ENCODE measurements at regions not wholly inside any gene's neighbourhood (a gene's known extent, or its start where the extent isn't known, plus 50 kb on each side); places are given as distances from the start of the nearest gene placed in this dataset.

- TF ChIP-seq STAT1 (IDR thresholded peaks at IDR 0.05; ENCODE audit: unreplicated experiment) (no peak), REST (IDR thresholded peaks at IDR 0.05; ENCODE audit: unreplicated experiment) (no peak), ZNF462 (CRISPR knock-in tag; IDR thresholded peaks at IDR 0.05) (no peak), EZH2 (IDR thresholded peaks at IDR 0.05; ENCODE audit: low read depth, unreplicated experiment) (no peak), POLR2AphosphoS5 (IDR thresholded peaks at IDR 0.05; ENCODE audit: low read depth) (no peak), CTCF (conservative IDR thresholded peaks at IDR 0.05; ENCODE audit: low read depth in 2 of 2) (no peak), CREB1 (CRISPR knock-in tag; IDR thresholded peaks at IDR 0.05; ENCODE audit: low read depth) (no peak), EZH2phosphoT487 (IDR thresholded peaks at IDR 0.05; ENCODE audit: unreplicated experiment) (no peak), ZNF331 (CRISPR knock-in tag; IDR thresholded peaks at IDR 0.05; ENCODE audit: low read depth) (no peak), ETS1 (IDR thresholded peaks at IDR 0.05) (no peak), ZNF114 (CRISPR knock-in tag; IDR thresholded peaks at IDR 0.05) (no peak), NANOG (IDR thresholded peaks at IDR 0.05; ENCODE audit: borderline replicate concordance) (no peak), JUNB (IDR thresholded peaks at IDR 0.05; ENCODE audit: unreplicated experiment) (no peak)
- H3K79me2 ChIP-seq (replicated peaks; ENCODE audit: insufficient read depth) = no peaks in the 10 kb centered on the region
Observed at GRCh38 chr20:39474879-39475278, 512.7 kb downstream of the DHX35 start.

More at GRCh38 chr20:39474879-39475278, 512.7 kb downstream of the DHX35 start:
- no peaks in the 10 kb centered on the region for H3F3A ChIP-seq (replicated peaks; ENCODE audit: low read depth)
- no peaks in the 10 kb centered on the region for H3K27me3 ChIP-seq (ENCODE audit: insufficient read depth)
- Mint-ChIP-seq H3K4me3 (no peak overlapping the region), H3K27me3 (ENCODE audit: insufficient read depth, low read depth, poor library complexity) (peaks cover 3% of the 10 kb centered on the region), H3K27ac (no peak overlapping the region), H3K9me3 (no peaks in the 10 kb centered on the region), H3K4me1 (no peaks in the 10 kb centered on the region), H3K36me3 (ENCODE audit: low read depth) (no peaks in the 10 kb centered on the region)
- H3K4me3 ChIP-seq = no peak overlapping the region
- H3K36me3 ChIP-seq (ENCODE audit: insufficient read depth) = no peaks in the 10 kb centered on the region
- H4K20me1 ChIP-seq (replicated peaks; ENCODE audit: insufficient read depth) = no peaks in the 10 kb centered on the region
- no peak for DNase-seq (ENCODE audit: low spot score)
- no peak for ATAC-seq
- peaks cover 4% of the 10 kb centered on the region; the same call in 1 of the 2 replicates for H3K9me2 ChIP-seq (ENCODE audit: insufficient read depth)
- no peaks in the 10 kb centered on the region for H3K4me1 ChIP-seq (ENCODE audit: insufficient read depth)
- no peak overlapping the region for H3K4me2 ChIP-seq
- no peak overlapping the region for H2AFZ ChIP-seq
- no peak overlapping the region for H3K27ac ChIP-seq (ENCODE audit: low read depth)
